T-helper 1 cell treated with Interleukin-12 subunit alpha and Interleukin-12 subunit beta and Interleukin-4 antibody, amounts not matched to agents 30 μg/mL and 1 μg/mL, for 36 hours (primary cell): ENCODE measurements at regions not wholly inside any gene's neighbourhood (a gene's known extent, or its start where the extent isn't known, plus 50 kb on each side); places are given as distances from the start of the nearest gene placed in this dataset.
"Not testable (repeated sequence)": the region's sequence is repeated elsewhere in the genome, so short reads cannot be mapped to it uniquely, and the experiment has no call there.

Source experiments
- H3K27ac Mint-ChIP-seq: one replicate; pipeline ENCODE4 v1.8.0; 2021; ENCODE audit warnings: mild to moderate bottlenecking, mixed read lengths
- H3K27me3 Mint-ChIP-seq: one replicate; pipeline ENCODE4 v1.8.0; 2021; ENCODE audit warnings: low read depth, mixed read lengths
- H3K36me3 Mint-ChIP-seq: one replicate; pipeline ENCODE4 v1.8.0; 2021; ENCODE audit warnings: low read depth, mixed read lengths
- H3K4me1 Mint-ChIP-seq: one replicate; pipeline ENCODE4 v1.8.0; 2021; ENCODE audit warnings: low read depth, mixed read lengths
- H3K4me3 Mint-ChIP-seq: one replicate; pipeline ENCODE4 v1.8.0; 2021; ENCODE audit warnings: mild to moderate bottlenecking, moderate library complexity, mixed read lengths
- H3K9me3 Mint-ChIP-seq: one replicate; pipeline ENCODE4 v1.8.0; 2021; ENCODE audit warnings: mixed read lengths

DNA sequence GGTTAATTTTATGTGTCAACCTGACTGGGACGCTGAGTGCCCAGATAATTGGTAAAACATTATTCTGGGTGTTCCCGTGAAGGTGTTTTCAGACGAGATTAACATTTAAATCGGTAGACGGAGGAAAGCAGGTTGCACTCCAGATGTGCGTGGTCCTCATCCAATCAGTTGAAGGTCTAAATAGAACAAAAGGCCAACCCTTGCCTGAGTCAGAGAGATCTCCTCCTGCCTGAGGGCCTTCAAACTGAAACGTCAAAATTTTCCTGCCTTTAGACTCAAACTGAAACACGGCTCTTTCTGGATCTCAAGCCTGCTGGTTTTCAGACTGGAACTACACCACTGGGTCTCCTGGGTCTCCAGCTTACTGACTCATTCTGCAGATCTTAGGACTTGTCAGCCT, 70.9 kb downstream of the NPIPA5 start:
- not testable (repeated sequence) for H3K4me1 Mint-ChIP-seq, H3K36me3 Mint-ChIP-seq, H3K4me3 Mint-ChIP-seq, H3K27ac Mint-ChIP-seq, H3K27me3 Mint-ChIP-seq, H3K9me3 Mint-ChIP-seq

DNA sequence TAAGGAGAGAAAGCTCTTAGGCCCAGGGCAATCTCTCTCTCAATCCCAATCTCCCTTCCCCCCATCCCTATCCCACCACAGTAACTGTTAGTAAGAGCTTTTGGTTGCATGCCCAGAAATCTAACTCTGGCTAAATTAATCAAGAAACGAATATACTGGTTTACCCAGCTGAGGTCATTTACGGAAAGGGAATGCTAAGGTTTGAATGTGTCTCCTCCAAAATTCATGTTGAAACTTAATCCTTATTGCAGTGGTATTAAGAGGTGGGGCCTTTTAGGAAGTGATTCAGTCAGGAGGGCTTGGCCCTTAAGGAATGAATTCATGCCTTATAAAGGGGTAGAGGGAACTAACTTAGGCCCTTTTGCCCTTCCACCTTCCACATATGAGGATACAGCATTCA, 72.2 kb downstream of the NPIPA5 start:
- not testable (repeated sequence) for H3K4me3 Mint-ChIP-seq, H3K36me3 Mint-ChIP-seq, H3K27me3 Mint-ChIP-seq, H3K9me3 Mint-ChIP-seq, H3K27ac Mint-ChIP-seq, H3K4me1 Mint-ChIP-seq

DNA sequence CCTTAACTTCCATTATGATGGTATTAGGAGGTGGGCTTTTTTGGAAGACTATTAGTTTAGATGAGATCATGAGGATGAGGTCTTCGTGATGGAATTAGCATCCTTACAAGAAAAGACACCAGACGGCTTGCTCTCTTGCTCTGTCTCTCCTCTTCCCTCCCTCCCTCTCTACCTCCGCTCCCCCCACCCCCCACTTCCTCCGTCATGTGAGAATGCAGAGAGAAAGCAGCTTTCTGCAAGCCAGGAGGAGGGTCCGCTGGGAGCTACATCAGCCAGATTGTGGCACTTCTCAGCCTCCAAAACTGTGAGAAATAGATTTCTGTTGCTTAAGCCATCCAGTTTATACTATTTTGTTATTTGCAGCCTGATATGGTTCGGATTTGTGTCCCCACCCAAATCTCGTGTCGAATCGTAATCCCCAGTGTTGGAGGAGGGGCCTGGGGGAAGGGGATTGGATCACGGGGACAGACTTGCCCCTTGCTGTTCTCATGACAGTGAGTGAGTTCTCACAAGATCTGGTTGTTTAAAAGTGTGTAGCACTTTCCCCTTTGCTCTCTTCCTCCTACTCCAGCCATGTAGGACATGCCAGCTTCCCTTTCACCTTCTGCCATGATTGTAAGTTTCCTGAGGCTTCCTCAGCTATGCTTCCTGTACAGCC, 74.3 kb downstream of the NPIPA5 start:
- not testable (repeated sequence) for H3K9me3 Mint-ChIP-seq, H3K27me3 Mint-ChIP-seq, H3K27ac Mint-ChIP-seq, H3K4me1 Mint-ChIP-seq, H3K4me3 Mint-ChIP-seq, H3K36me3 Mint-ChIP-seq

DNA sequence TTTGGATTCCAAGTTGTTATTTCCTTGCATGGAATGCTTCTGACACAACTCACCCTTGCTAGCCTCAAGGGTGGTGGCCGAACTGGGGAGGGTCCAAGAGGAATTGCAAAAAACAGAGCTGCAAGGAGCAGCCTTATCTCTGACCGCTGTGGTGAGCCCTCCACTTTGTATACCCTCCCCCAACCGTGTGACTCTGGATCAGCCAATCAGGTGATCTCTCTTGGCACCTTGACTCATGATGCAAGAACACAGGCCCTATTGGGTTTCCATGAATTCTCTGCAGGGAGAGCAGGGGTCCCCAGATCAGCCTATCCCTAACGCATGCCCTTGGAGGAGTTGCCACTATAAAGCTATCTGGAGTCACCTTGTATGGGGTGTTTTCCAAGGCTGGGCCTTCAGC, 81.0 kb downstream of the NPIPA5 start:
- H3K27ac Mint-ChIP-seq, H3K9me3 Mint-ChIP-seq: not testable (repeated sequence)

DNA sequence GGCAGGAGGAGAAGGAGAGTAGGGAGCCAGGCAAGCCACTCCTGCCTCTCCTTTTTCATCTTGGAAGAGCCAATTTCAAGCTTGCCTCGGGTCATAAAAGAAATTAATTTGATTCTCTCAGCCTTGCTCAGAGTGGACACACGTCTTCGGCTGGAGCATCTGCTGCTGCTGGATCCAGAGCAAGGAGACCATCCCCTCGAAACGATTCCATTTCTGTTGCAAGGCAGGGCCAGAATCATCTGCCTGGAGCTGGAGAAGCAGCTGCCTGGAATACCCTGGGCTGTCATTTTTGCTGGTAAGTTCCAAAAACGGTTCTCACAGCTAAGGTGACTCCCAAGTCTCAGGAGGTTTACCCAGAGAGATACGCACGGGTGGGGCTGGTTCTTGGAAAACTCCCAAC, 103.3 kb downstream of the NPIPA5 start:
- H3K4me3 Mint-ChIP-seq, H3K27me3 Mint-ChIP-seq, H3K9me3 Mint-ChIP-seq: not testable (repeated sequence)

More for the DNA sequence above, 81.0 kb downstream of the NPIPA5 start:
- H3K4me3 Mint-ChIP-seq, H3K27me3 Mint-ChIP-seq, H3K36me3 Mint-ChIP-seq, H3K4me1 Mint-ChIP-seq: not testable (repeated sequence)

DNA sequence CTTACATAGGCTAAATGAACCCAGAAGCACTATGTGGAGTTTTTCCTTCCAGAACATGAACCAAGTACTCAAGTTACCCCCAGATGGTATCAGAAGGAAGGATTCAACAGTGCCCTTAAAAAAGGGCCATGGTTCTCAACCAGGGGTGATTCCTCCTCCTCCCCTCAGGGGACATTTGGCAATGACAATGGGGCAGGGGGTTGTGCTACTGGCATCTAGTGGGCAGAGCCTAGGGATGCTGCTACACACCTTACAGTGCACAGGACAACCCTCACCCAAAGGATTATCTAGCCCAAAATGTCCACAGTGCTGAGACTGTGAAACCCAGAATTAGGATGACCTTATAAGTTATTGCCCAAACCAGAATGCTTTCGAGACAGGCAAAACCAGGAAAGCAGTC, 104.1 kb downstream of the NPIPA5 start:
- H3K27me3 Mint-ChIP-seq, H3K4me3 Mint-ChIP-seq, H3K9me3 Mint-ChIP-seq, H3K27ac Mint-ChIP-seq, H3K36me3 Mint-ChIP-seq, H3K4me1 Mint-ChIP-seq: not testable (repeated sequence)

More for the DNA sequence above, 103.3 kb downstream of the NPIPA5 start:
- not testable (repeated sequence) for H3K4me1 Mint-ChIP-seq, H3K27ac Mint-ChIP-seq, H3K36me3 Mint-ChIP-seq

DNA sequence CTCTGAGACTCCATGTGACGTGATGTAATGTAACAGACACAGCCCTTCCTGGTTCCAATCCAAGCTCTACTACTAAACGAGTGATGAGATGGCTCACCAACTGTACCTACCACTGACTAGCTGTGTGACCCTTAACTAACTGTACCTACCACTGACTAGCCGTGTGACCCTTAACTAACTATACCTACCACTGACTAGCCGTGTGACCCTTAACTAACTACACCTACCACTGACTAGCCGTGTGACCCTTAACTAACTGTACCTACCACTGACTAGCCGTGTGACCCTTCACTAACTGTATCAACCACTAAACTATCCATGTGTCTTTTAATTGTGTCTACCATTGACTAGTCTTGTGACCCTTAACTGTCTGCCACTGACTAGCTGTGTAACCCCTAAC, 111.2 kb downstream of the NPIPA5 start:
- H3K4me1 Mint-ChIP-seq, H3K27ac Mint-ChIP-seq: not testable (repeated sequence)

DNA sequence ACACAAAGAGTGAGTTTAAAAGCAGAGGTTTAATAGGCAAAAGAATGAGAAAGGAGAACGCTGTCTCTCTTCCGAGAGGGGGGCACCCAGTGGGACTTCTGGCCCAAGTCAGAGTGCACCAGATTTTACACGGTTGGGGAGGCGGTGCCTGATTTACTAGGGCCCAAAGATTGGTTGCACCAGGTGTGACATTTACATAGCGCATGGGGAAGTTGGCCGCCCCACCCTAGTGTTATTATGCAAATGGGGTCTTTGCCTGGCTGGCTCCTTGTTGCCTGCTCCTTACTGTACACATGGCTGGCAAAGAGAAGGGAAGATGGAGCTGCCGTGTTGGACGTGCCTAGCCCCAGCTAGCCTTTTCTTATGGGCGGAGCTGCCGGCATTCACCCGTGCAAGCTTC, 115.9 kb downstream of the NPIPA5 start:
- H3K27ac Mint-ChIP-seq, H3K4me3 Mint-ChIP-seq, H3K36me3 Mint-ChIP-seq, H3K4me1 Mint-ChIP-seq, H3K9me3 Mint-ChIP-seq, H3K27me3 Mint-ChIP-seq: not testable (repeated sequence)

More for the DNA sequence above, 111.2 kb downstream of the NPIPA5 start:
- not testable (repeated sequence) for H3K27me3 Mint-ChIP-seq, H3K4me3 Mint-ChIP-seq, H3K36me3 Mint-ChIP-seq, H3K9me3 Mint-ChIP-seq

DNA sequence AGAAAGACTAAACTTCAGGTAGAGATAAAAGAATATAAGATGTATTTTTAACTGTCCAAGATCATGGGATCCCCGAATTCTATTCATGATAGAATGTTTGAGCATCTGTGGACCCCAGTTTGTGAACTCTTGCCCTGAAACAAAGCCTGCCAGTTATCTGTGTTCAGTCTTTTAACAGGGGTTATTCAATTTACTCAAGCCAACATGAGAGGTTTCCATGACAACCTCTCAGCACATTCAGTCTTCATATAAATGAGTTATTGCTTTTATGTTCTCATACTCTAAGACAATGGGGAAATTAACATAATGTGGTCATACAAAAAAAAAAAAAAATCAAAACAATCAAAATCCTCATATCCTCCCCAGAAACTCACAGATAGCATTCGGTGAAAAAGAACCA, 130.1 kb downstream of the NPIPA5 start:
- not testable (repeated sequence) for H3K27ac Mint-ChIP-seq, H3K9me3 Mint-ChIP-seq, H3K4me3 Mint-ChIP-seq, H3K36me3 Mint-ChIP-seq, H3K4me1 Mint-ChIP-seq, H3K27me3 Mint-ChIP-seq

DNA sequence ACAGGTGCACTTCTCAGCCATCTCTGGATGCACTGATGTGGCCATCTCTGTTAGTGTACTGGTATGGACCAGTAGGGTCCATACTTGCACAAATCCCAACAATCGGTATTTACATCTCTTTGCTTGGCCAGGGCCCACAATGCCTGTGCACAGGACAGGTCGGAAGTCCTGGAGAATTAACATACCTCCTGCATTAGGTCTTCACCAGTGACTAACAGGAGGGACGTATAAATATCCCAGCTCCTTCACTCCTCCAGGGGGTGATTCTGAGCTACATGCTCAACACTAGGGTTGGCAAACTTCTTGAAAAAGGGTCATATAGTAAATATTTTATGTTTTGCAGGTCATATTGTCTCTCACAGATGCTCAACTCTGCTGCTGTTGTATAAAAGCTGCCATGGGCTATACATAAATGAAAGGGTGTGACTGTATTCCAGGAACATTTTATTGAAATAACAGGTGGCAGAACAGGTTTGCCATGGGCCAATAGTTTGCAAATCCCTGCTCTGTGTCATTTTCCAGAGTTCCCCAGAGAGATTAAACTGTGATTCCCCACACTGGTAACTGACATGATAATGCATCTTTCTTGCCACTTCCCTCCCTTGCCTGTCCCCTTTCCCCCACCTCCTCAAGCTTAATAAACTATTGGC, 141.3 kb downstream of the NPIPA5 start:
- not testable (repeated sequence) for H3K4me3 Mint-ChIP-seq, H3K27me3 Mint-ChIP-seq, H3K27ac Mint-ChIP-seq, H3K9me3 Mint-ChIP-seq, H3K4me1 Mint-ChIP-seq, H3K36me3 Mint-ChIP-seq

DNA sequence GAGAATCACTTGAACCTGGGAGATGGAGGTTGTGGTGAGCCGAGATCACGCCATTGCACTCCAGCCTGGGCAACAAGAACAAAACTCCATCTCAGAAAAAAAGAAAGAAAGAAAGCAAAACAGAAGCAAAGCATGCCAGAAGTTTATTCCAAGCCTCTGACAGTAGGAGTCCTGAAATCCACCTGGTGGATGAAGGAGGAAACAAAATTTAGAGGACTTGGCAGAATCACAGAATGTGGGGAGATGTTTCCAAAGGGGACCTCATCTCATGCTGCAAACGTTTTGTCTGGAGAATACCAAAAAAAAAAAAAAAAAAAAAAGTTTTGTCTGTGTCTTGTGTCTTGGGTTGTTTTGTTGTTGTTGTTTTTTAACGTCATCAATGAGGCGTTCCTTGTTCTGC, 141.1 kb upstream of the RRN3 start:
- not testable (repeated sequence) for H3K4me1 Mint-ChIP-seq, H3K27me3 Mint-ChIP-seq, H3K4me3 Mint-ChIP-seq, H3K27ac Mint-ChIP-seq, H3K9me3 Mint-ChIP-seq, H3K36me3 Mint-ChIP-seq

DNA sequence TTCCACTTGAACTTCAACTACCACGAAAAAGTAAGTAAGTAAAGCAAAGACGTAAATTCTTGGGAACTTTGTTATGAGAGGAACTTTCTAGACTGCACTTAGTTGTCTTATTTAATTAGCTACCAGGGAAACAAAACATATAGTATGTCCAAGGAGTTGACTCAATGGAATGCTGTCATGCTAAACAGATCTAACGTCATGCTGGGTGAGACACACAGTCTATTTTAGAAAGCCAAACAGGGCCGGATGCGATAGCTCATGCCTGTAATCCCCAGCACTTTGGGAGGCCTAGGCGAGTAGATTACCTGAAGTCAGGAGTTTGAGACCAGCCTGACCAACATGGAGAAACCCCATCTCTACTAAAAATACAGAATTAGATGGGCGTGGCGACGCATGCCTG, 140.6 kb upstream of the RRN3 start:
- H3K36me3 Mint-ChIP-seq, H3K27me3 Mint-ChIP-seq, H3K4me3 Mint-ChIP-seq, H3K9me3 Mint-ChIP-seq, H3K27ac Mint-ChIP-seq, H3K4me1 Mint-ChIP-seq: not testable (repeated sequence)

DNA sequence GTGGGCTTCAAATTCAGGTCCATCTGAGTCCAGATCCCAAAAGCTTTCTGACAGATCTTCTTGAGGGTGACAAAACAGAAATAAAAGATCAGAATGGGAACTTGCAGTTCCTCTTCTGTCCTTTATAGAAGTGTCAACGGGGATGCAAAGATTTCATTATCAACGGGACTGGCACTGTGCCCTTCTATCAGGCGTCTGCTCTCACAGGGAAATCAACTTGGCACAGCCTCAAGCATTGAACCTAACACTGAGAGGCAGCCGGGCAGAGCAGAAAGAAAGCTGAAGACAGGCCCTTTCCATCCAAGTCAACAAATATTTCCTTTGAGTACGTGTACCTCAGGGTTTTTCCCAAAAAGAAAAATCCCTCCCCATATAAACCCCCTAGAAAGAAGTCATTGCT, 136.4 kb upstream of the RRN3 start:
- not testable (repeated sequence) for H3K36me3 Mint-ChIP-seq, H3K27me3 Mint-ChIP-seq, H3K27ac Mint-ChIP-seq, H3K4me1 Mint-ChIP-seq, H3K9me3 Mint-ChIP-seq, H3K4me3 Mint-ChIP-seq

DNA sequence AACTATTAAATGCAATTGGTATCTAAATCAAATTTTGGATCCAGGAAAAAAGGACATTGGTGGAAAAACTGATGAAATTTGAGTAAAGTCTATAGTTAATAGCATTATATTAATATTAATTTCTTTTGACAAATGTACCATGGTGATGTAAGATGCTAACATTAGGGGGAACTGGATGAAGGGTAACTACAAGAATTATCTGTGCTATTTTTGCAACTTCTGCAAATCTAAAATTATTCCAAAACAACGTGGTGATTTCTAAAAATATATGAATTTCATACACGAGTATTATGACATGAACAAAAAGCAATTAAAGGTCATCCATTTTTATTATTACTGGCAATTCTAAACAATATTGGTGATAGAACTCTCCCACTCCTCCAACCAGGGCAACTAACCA, 135.6 kb upstream of the RRN3 start:
- not testable (repeated sequence) for H3K4me3 Mint-ChIP-seq, H3K9me3 Mint-ChIP-seq, H3K4me1 Mint-ChIP-seq, H3K36me3 Mint-ChIP-seq, H3K27me3 Mint-ChIP-seq, H3K27ac Mint-ChIP-seq

DNA sequence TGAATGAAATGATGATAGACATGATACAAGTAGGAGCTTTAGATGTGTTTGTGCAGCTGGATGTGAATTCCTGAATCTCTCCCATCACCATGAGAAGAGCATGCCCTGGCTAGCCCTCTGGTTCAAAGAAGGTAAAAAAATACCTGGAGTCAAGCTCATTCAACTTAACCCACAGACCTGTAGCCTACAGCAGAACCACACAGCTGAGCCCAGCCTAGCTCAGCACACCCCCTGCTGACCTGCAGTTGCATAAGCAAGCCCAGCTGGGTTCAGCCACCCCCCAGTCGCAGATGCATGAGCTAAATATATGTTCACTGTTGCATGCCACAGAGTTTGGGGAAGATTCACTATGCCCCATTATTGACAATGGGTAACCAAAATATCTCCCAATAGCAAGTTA, 130.6 kb upstream of the RRN3 start:
- not testable (repeated sequence) for H3K9me3 Mint-ChIP-seq, H3K27me3 Mint-ChIP-seq, H3K36me3 Mint-ChIP-seq, H3K4me3 Mint-ChIP-seq, H3K4me1 Mint-ChIP-seq, H3K27ac Mint-ChIP-seq

DNA sequence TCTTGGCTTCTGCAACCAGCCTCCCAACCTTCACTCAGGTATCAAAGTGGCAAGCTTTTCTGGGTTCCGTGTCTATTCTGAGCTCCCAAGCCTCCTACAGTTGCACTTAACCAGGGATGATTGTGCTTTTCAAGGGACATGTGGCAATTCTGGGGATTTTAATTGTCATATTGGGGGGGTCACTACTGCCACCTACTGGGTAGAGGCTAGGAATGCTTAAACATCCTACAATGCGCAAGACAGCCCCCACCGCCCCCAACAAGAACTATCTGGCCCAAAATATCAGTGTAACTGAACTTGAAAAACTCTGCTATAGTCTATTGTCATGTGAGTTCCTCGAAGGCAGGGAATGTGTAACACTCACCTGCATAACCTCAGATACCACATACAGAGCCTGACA, 129.3 kb upstream of the RRN3 start:
- H3K9me3 Mint-ChIP-seq, H3K4me3 Mint-ChIP-seq, H3K4me1 Mint-ChIP-seq, H3K27ac Mint-ChIP-seq, H3K27me3 Mint-ChIP-seq, H3K36me3 Mint-ChIP-seq: not testable (repeated sequence)
